Stimulated activated CD4-positive, alpha-beta T cell treated with anti-CD3 and anti-CD28 coated beads, Interleukin-2, amount 100 ng/mL, for 4 hours (primary cell): ENCODE measurements at regions not wholly inside any gene's neighbourhood (a gene's known extent, or its start where the extent isn't known, plus 50 kb on each side); places are given as distances from the start of the nearest gene placed in this dataset.

Source experiments
- DNase-seq: peaks from one replicate; pipeline ENCODE4 v3.0.0-alpha.2; 2020; ENCODE audit warnings: low read depth

DNA sequence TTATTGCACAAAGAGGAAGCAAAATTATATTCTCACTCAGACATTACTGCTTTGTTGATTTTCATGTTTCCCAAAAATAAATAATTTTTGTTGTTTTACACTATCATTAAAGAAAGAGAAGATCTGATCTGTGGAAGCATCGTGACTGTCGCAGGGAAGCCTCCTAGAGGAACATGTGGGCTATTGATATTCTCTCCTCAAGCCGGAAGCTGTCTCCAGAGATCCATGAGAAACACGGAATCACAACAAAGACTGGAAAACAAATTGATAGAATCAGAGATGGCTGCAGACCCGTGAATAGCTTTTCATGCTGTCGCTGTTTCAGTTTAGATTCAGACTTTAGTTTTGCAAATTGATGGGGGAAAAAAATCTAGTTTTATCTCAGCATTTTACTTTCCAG lies 235.2 kb upstream of the TMPO start:
- DNase-seq, result no peak

DNA sequence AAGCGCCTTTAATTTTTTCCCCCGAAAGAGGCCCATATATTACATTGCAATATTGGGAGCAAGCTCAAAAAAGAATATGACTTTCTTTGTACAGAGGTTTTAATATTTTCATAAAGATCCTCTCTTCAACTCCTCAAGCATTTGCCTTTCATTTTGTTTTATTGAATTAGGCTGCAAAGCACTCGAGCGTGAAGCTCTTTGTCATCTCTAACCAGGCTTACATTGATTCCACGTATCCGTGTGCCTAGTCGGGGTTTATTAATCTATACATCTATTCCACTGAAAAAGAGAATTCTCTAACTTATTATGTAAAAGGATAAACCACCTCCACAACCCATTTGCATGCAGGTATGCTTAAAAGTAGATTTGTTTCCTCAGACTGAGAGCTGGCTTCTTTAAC lies 234.8 kb upstream of the TMPO start:
- DNase-seq, result no peak

GRCh38 chr12:98291828-98292227 lies 223.6 kb upstream of the TMPO start:
- DNase-seq, result no peak

GRCh38 chr12:98294051-98294805 lies 221.2 kb upstream of the TMPO start:
- no peak for DNase-seq

- DNase-seq, result no peak
Measured at GRCh38 chr12:98295681-98296080, 219.7 kb upstream of the TMPO start.

DNA sequence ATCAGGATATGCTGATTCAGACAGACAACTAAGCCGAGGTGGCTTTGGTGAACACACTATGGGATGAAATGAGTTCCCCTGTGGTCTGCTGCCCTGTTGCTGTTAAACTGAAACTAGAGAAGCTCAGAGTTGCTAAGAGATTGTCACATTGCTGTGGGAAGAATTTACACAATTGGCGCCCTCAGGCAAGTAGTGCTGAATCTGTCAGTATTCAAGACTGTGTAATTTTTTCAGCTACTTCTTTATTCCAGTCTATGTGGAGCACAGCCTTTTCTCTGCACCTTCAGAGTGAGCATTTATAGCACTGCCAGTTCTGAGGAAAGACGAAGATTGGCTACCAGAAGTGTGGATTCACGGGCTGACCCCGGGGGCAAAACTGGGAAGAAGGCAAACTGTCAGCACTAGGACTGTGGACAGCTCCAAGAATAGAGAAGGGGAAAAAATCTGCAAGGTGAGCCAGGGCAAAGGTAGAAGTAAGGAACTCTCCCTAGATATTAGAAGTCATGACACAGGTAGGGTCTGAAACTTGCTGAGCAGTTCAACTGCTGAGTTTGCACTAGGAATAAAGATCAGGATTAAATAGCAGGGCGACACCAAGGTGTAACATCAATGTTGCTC lies 218.8 kb upstream of the TMPO start:
- no peak for DNase-seq

DNA sequence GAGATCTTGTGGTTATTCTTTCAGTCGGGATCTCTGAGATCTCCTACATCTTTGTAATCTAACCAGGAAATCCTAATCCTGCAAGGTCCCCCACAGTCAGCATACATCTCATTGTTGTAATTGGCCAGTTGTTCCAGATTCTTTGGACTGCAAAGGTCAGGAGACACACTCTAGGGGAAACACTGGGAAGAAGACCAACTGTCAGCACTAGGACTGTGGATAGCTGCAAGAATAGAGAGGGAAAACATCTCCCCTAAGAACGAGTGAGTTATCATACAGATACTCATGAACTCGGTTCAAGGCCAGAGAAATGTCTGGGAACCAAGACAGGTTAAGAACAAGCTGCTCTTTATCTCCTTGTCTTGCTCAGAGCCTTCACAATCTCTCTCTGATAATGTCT lies 217.9 kb upstream of the TMPO start:
- DNase-seq, result no peak

DNA sequence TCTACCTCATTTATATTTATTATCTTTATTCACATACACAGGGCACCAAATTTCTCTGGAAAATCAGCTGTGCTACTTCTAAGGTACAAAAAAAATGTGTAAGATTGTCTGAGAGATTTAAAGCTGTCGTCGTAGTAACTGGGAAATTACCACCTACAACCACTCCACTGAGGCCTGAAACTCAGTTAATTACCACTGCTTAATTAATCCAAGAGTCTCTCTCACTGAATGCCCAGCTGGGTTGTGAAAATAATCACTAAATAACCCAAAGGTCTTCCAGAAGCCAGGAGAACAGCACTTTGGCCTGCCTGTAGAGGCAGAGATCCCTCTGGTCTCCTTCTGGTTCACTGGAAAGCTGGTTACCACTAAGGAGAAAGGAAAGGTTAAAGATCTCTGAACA lies 207.2 kb upstream of the TMPO start:
- no peak for DNase-seq

- DNase-seq, result no peak
Measured at GRCh38 chr12:98317939-98318899, 197.2 kb upstream of the TMPO start.

- no peak for DNase-seq
Measured at GRCh38 chr12:98319716-98320425, 195.5 kb upstream of the TMPO start.

- no peak for DNase-seq
Measured at GRCh38 chr12:98325003-98325402, 190.4 kb upstream of the TMPO start.

- no peak for DNase-seq
Measured at GRCh38 chr12:98328467-98328866, 186.9 kb upstream of the TMPO start.

DNA sequence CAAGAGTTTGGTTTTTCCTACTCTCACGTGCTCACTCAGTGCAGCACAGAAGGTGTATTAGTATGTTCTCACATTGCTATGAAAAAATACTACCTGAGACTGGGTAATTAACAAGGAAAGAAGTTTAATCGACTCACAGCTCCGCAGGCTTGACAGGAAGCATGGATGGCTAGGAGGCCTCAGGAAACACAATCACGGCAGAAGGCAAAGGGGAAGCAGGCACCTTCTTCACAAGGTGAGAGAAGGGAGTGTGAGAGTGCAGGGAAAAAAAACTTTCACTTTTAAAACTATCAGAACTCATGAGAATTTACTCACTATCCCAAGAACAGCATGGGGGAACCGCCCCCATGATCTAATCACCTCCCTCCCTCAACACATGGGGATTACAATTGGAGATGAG lies 185.8 kb upstream of the TMPO start:
- no peak for DNase-seq

DNA sequence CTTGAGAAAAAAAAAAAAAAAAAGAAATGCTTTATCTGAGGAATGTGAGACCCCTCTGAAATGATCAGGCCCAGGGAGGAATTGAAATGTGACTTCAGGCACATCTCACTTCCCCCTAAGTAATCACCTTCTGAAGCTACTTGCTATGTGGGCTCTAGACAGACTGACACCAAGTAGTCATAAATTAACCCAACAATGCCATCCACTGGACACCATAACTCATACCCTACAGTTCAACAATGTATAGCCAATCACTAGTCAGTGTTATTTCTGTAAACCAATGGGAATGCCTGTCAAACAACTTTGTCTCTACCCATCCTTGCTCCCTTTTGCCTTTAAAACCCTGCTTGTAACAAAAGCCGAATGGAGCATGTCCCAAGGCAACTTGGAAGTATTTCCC lies 182.7 kb upstream of the TMPO start:
- no peak for DNase-seq

DNA sequence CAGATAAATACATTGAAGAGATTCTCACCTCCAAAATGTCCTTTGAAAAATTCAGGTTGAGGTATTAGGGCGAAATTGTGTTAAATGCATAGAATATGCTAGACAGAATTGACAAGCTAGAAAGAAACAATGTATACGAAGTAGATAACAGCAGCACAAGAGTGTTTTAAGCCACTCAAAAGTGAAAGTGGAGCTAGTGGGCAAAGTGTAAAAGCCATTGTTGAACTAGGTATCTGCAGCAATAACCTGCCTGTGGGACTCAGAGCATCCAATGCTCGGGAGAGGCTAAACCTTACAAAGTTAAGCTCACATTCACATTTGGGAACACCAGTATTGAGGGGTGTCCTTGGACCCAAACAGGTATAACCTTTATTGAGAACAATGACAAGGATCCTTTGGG lies 180.6 kb upstream of the TMPO start:
- no peak for DNase-seq

DNA sequence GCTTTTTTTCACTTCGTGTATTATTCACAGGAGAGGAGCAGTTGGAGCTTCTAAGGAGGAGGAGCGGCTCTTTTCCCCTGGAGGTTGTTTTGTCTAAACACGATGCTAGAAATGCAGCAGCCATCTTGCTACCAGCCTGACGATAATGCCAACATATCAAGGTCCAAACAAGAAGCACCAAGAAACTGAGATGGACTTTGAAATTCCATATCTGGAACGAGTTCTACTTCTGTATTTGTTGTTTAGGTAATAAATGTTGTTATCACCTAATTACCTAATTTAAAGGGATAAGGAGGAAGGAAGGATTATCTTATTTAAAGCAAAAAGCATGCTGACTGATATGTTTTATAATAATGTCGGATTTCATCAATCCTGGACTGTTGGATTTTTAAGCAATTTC lies 174.4 kb upstream of the TMPO start:
- DNase-seq, result no peak

DNA sequence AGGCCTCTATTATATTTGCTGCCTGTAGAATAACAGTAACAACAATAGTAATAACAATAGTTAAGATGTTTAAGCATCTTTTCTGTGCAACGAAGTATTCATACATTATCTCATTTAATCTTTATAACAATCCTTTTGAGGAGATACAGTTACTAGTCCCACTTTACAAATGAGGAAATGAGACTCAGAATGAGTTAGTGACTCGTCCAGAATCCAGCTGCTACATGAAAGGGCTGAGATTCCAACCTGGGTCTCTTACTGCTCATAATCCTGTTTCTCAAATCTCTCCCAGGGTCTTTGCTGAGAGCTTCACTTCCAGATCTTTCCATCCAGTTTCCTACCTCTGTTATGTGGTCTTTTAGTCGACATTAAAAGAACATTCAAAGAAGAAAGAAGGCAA lies 173.7 kb upstream of the TMPO start:
- no peak for DNase-seq

DNA sequence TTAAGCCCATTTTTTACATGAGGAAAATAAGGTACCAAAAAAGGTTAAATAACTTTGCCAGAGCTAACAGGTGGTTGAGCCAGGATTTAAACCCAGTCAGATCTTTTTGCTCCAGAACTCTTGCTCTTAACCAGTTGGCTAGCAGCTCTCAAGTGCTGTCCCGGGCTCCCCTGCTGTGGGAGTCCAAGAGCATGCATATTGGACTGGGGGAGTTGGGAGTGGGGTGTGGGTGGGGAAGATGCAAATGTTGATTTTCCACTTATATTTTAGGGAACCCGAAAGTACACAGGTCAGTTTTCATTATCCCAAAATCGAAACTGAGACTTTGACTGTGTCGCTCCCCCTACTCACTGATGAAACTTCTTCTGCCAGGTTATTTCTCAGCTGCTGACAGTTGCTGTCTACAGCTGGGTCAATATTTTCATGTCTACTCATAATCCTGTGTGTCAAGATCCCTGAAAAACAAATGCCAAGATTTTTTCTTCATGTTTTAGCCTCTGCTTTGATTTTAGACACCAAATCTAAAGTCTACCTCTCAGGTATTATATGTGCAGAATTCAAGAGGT lies 172.3 kb upstream of the TMPO start:
- DNase-seq, result no peak

- DNase-seq, result no peak
Measured at GRCh38 chr12:98344046-98344930, 171.1 kb upstream of the TMPO start.

- no peak for DNase-seq
Measured at GRCh38 chr12:98345308-98345876, 170.0 kb upstream of the TMPO start.

GRCh38 chr12:98351089-98351488 lies 164.3 kb upstream of the TMPO start:
- DNase-seq, result no peak
